D721Med (cell line): ENCODE measurements at regions not wholly inside any gene's neighbourhood (a gene's known extent, or its start where the extent isn't known, plus 50 kb on each side); places are given as distances from the start of the nearest gene placed in this dataset.
"Not testable (repeated sequence)": the region's sequence is repeated elsewhere in the genome, so short reads cannot be mapped to it uniquely, and the experiment has no call there.

Source experiments
- DNase-seq: peaks from one replicate; pipeline ENCODE4 v3.0.0; 2011; ENCODE audit warnings: low spot score; ENCODE audit not compliant: insufficient read length
- FAIRE-seq: peaks from 2 replicates; lab custom pipeline; 2011; peaks lifted over from hg19 to GRCh38; lab: Jason Lieb, UNC
- CTCF ChIP-seq: IDR thresholded peaks from 2 replicates; pipeline ENCODE4 v1.5.1; 2012; ENCODE audit warnings: mild to moderate bottlenecking, control low read depth; ENCODE audit not compliant: insufficient read depth; ENCODE audit errors: missing control alignments

GRCh38 chrX:1851527-1851926 lies 236.7 kb downstream of the ASMT start:
- no peak for TF ChIP-seq CTCF
- FAIRE-seq, result no peak
- no peak for DNase-seq

- no peak for DNase-seq
- FAIRE-seq, result no peak
- no peak for TF ChIP-seq CTCF
Measured at GRCh38 chrX:1852082-1852481, 237.2 kb downstream of the ASMT start.

- DNase-seq (no peak), FAIRE-seq (no peak)
- no peak for TF ChIP-seq CTCF
Measured at GRCh38 chrX:1853447-1853846, 238.6 kb downstream of the ASMT start.

- no peak for TF ChIP-seq CTCF
- no peak for FAIRE-seq
- no peak for DNase-seq
Measured at GRCh38 chrX:1853916-1854315, 239.1 kb downstream of the ASMT start.

- not testable (repeated sequence) for FAIRE-seq, DNase-seq
Measured at GRCh38 chrX:1854861-1855260, 240.0 kb downstream of the ASMT start.

GRCh38 chrX:1859266-1859665 lies 244.4 kb downstream of the ASMT start:
- not testable (repeated sequence) for FAIRE-seq, DNase-seq

- DNase-seq (no peak), FAIRE-seq (no peak)
- no peak for TF ChIP-seq CTCF
Measured at GRCh38 chrX:1860936-1861594, 246.2 kb downstream of the ASMT start.

- not testable (repeated sequence) for DNase-seq, FAIRE-seq
Measured at GRCh38 chrX:1863995-1864394, 249.1 kb downstream of the ASMT start.

GRCh38 chrX:1870421-1870820 lies 255.6 kb downstream of the ASMT start:
- FAIRE-seq (no peak), DNase-seq (no peak)
- TF ChIP-seq CTCF, result no peak
